A673 (cell line): ENCODE measurements at regions not wholly inside any gene's neighbourhood (a gene's known extent, or its start where the extent isn't known, plus 50 kb on each side); places are given as distances from the start of the nearest gene placed in this dataset.

Experiments
- EZH2 ChIP-seq: fragments of 200-600 bp; sonication (generic); IDR thresholded peaks from 2 replicates; pipeline ENCODE4 v1.6.1; 2017; ENCODE audit warnings: borderline replicate concordance, low read depth, mild to moderate bottlenecking, mixed read lengths, antibody characterized with exemption, low read length; ENCODE audit not compliant: poor library complexity, severe bottlenecking
- TF ChIP-seq, protein P1 (sequence below): fragments of 300-800, 200-600 bp; sonication (generic); conservative IDR thresholded peaks from 2 replicates; pipeline ENCODE4 v1.5.1; 2017; ENCODE audit warnings: low read depth, mild to moderate bottlenecking, antibody characterized with exemption, low read length, moderate library complexity, mixed read lengths

DNA sequence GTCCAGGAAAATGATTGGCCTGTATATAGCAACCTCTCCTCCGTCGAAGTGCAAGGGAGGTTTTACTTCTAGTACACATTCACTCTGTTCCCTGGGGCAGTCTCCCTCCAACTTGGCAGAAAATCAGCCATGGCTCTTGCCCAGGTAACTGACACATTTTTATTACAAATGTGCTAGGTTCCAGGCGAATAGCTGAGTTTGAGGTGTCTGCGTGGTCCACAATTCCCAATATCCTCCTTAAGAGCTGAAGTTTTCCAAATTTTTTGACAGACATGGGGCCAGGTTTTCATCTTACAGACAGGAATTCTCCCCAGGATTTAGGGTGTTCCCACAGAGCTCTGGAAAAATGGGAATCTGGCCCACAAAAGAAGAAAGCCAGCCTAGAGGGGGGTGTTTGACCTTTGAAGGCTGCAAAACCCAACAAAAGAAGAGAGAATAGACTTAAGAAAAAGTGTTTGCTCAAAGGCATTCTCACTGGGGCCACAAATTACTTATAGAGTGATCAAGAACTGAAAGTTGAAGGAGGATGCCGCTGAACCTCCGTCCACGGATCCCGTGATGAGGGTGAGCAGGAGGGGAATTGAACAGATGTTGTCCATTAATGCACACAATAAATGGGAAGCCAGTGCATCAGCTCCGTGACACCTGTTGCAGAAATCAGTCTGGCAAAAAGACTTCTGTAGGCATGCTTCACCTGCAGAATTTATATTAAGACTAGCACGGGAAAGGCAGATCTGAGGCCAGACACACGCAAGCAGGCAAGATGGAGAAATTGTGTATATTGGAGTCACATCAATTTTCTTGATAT, 242.3 kb upstream of the COPS8 start:
- TF ChIP-seq, protein P1, sequence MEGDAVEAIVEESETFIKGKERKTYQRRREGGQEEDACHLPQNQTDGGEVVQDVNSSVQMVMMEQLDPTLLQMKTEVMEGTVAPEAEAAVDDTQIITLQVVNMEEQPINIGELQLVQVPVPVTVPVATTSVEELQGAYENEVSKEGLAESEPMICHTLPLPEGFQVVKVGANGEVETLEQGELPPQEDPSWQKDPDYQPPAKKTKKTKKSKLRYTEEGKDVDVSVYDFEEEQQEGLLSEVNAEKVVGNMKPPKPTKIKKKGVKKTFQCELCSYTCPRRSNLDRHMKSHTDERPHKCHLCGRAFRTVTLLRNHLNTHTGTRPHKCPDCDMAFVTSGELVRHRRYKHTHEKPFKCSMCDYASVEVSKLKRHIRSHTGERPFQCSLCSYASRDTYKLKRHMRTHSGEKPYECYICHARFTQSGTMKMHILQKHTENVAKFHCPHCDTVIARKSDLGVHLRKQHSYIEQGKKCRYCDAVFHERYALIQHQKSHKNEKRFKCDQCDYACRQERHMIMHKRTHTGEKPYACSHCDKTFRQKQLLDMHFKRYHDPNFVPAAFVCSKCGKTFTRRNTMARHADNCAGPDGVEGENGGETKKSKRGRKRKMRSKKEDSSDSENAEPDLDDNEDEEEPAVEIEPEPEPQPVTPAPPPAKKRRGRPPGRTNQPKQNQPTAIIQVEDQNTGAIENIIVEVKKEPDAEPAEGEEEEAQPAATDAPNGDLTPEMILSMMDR, result no peak
- TF ChIP-seq EZH2, result no peak
